GM23338 (cell line): ENCODE measurements at regions not wholly inside any gene's neighbourhood (a gene's known extent, or its start where the extent isn't known, plus 50 kb on each side); places are given as distances from the start of the nearest gene placed in this dataset.

Experiments used
- ATAC-seq: fragments of 200-7000 bp; cut with Tn5 transposase; 3 replicates; pipeline ENCODE4 v1.9.1; 2020
- DNase-seq: peaks from one replicate; pipeline ENCODE4 v3.0.0-alpha.2; 2015; ENCODE audit warnings: low spot score
- H2AFZ ChIP-seq: fragments of 200-600 bp; sonication (generic); 2 replicates; pipeline ENCODE4 v1.8.0; 2016; ENCODE audit warnings: antibody characterized with exemption, mild to moderate bottlenecking, moderate library complexity
- H3F3A ChIP-seq: fragments of 200-600 bp; sonication (generic); replicated peaks from 2 replicates; pipeline ENCODE4 v1.8.0; 2017; ENCODE audit warnings: antibody characterized with exemption, mixed run types, low read depth
- H3K27ac ChIP-seq: fragments of 200-600 bp; sonication (generic); 2 replicates; pipeline ENCODE4 v1.6.1; 2016; ENCODE audit warnings: low read depth
- H3K27me3 ChIP-seq: fragments of 200-600 bp; sonication (generic); 2 replicates; pipeline ENCODE4 v1.8.0; 2016; ENCODE audit warnings: mild to moderate bottlenecking, mixed run types, moderate library complexity; ENCODE audit not compliant: insufficient read depth
- H3K36me3 ChIP-seq: fragments of 200-600 bp; sonication (generic); 2 replicates; pipeline ENCODE4 v1.8.0; 2016; ENCODE audit warnings: mild to moderate bottlenecking; ENCODE audit not compliant: insufficient read depth
- H3K4me1 ChIP-seq: fragments of 200-600 bp; sonication (generic); 2 replicates; pipeline ENCODE4 v1.8.0; 2016; ENCODE audit warnings: mild to moderate bottlenecking, moderate library complexity; ENCODE audit not compliant: insufficient read depth
- H3K4me2 ChIP-seq: fragments of 200-600 bp; sonication (generic); 2 replicates; pipeline ENCODE4 v1.7.1; 2017; ENCODE audit warnings: mixed run types
- H3K4me3 ChIP-seq: fragments of 200-600 bp; sonication (generic); 2 replicates; pipeline ENCODE4 v1.6.1; 2016; ENCODE audit warnings: mixed run types
- H3K79me2 ChIP-seq: fragments of 200-600 bp; sonication (generic); replicated peaks from 2 replicates; pipeline ENCODE4 v1.8.0; 2017; ENCODE audit warnings: mild to moderate bottlenecking; ENCODE audit not compliant: insufficient read depth
- H3K9me2 ChIP-seq: fragments of 200-600 bp; sonication (generic); 2 replicates; pipeline ENCODE4 v1.8.0; 2017; ENCODE audit not compliant: insufficient read depth
- H4K20me1 ChIP-seq: fragments of 200-600 bp; sonication (generic); replicated peaks from 2 replicates; pipeline ENCODE4 v1.8.0; 2017; ENCODE audit warnings: mild to moderate bottlenecking; ENCODE audit not compliant: insufficient read depth
- H3K27ac Mint-ChIP-seq: 2 replicates; pipeline ENCODE4 v1.8.0; 2020; ENCODE audit warnings: inconsistent platforms, mild to moderate bottlenecking, moderate library complexity, mixed read lengths
- H3K27me3 Mint-ChIP-seq: 3 replicates; pipeline ENCODE4 v1.8.0; 2022; ENCODE audit warnings: low read depth, mild to moderate bottlenecking, moderate library complexity, mixed read lengths, inconsistent platforms; ENCODE audit not compliant: insufficient read depth, poor library complexity
- H3K36me3 Mint-ChIP-seq: 3 replicates; pipeline ENCODE4 v1.8.0; 2021; ENCODE audit warnings: low read depth, mild to moderate bottlenecking, inconsistent platforms, moderate library complexity, mixed read lengths
- H3K4me1 Mint-ChIP-seq: 3 replicates; pipeline ENCODE4 v1.8.0; 2020; ENCODE audit warnings: mild to moderate bottlenecking, inconsistent platforms, mixed read lengths
- H3K4me3 Mint-ChIP-seq: 3 replicates; pipeline ENCODE4 v1.8.0; 2021; ENCODE audit warnings: moderate library complexity, mild to moderate bottlenecking, inconsistent platforms, mixed read lengths
- H3K9me3 Mint-ChIP-seq: 3 replicates; pipeline ENCODE4 v1.8.0; 2020; ENCODE audit warnings: moderate library complexity, mild to moderate bottlenecking, inconsistent platforms, mixed read lengths
- EZH2phosphoT487 ChIP-seq: fragments of 200-600 bp; sonication (generic); IDR thresholded peaks from one replicate; pipeline ENCODE4 v1.8.1; 2018; ENCODE audit warnings: antibody characterized with exemption; ENCODE audit not compliant: unreplicated experiment
- REST ChIP-seq: IDR thresholded peaks from one replicate; pipeline ENCODE4 v1.6.1; 2018; ENCODE audit warnings: antibody characterized with exemption; ENCODE audit not compliant: unreplicated experiment
- ZNF331 ChIP-seq: fragments of 250-450 bp; sonication (Bioruptor Pico); IDR thresholded peaks from 2 replicates; pipeline ENCODE4 v1.5.0; 2020; ENCODE audit warnings: low read depth, mild to moderate bottlenecking, moderate library complexity
- TF ChIP-seq, protein P1 (sequence below): fragments of 250-450 bp; sonication (Bioruptor Pico); IDR thresholded peaks from 2 replicates; pipeline ENCODE4 v1.5.0; 2020; ENCODE audit warnings: mild to moderate bottlenecking, moderate library complexity

GRCh38 chr16:72264771-72265170 is 92.8 kb upstream of the PMFBP1 start (continued):
- TF ChIP-seq, protein P1, sequence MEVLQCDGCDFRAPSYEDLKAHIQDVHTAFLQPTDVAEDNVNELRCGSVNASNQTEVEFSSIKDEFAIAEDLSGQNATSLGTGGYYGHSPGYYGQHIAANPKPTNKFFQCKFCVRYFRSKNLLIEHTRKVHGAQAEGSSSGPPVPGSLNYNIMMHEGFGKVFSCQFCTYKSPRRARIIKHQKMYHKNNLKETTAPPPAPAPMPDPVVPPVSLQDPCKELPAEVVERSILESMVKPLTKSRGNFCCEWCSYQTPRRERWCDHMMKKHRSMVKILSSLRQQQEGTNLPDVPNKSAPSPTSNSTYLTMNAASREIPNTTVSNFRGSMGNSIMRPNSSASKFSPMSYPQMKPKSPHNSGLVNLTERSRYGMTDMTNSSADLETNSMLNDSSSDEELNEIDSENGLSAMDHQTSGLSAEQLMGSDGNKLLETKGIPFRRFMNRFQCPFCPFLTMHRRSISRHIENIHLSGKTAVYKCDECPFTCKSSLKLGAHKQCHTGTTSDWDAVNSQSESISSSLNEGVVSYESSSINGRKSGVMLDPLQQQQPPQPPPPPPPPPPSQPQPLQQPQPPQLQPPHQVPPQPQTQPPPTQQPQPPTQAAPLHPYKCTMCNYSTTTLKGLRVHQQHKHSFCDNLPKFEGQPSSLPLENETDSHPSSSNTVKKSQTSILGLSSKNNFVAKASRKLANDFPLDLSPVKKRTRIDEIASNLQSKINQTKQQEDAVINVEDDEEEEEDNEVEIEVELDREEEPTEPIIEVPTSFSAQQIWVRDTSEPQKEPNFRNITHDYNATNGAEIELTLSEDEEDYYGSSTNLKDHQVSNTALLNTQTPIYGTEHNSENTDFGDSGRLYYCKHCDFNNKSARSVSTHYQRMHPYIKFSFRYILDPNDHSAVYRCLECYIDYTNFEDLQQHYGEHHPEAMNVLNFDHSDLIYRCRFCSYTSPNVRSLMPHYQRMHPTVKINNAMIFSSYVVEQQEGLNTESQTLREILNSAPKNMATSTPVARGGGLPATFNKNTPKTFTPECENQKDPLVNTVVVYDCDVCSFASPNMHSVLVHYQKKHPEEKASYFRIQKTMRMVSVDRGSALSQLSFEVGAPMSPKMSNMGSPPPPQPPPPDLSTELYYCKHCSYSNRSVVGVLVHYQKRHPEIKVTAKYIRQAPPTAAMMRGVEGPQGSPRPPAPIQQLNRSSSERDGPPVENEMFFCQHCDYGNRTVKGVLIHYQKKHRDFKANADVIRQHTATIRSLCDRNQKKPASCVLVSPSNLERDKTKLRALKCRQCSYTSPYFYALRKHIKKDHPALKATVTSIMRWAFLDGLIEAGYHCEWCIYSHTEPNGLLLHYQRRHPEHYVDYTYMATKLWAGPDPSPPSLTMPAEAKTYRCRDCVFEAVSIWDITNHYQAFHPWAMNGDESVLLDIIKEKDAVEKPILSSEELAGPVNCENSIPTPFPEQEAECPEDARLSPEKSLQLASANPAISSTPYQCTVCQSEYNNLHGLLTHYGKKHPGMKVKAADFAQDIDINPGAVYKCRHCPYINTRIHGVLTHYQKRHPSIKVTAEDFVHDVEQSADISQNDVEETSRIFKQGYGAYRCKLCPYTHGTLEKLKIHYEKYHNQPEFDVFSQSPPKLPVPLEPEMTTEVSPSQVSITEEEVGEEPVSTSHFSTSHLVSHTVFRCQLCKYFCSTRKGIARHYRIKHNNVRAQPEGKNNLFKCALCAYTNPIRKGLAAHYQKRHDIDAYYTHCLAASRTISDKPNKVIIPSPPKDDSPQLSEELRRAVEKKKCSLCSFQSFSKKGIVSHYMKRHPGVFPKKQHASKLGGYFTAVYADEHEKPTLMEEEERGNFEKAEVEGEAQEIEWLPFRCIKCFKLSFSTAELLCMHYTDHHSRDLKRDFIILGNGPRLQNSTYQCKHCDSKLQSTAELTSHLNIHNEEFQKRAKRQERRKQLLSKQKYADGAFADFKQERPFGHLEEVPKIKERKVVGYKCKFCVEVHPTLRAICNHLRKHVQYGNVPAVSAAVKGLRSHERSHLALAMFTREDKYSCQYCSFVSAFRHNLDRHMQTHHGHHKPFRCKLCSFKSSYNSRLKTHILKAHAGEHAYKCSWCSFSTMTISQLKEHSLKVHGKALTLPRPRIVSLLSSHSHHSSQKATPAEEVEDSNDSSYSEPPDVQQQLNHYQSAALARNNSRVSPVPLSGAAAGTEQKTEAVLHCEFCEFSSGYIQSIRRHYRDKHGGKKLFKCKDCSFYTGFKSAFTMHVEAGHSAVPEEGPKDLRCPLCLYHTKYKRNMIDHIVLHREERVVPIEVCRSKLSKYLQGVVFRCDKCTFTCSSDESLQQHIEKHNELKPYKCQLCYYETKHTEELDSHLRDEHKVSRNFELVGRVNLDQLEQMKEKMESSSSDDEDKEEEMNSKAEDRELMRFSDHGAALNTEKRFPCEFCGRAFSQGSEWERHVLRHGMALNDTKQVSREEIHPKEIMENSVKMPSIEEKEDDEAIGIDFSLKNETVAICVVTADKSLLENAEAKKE (CRISPR knock-in tag), result no peak

DNA sequence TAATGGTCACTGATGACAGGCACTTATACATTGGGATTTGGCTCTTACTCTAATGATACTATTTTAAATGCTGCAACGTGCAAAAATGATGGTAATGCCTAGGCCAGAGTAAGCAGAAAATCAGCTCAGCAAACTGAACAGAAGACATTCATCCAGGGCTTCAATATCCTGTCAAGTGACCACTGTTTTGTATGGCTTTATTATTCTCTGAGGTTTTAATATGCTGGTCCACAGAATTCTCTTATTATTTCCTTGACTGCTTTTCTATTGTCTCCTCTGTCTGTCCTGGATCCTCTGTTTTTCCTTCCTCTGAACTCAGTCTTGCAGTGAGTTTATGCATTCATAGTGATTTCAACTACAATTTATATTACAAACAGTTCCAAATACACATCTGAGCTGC is 90.8 kb upstream of the PMFBP1 start:
- no peaks in the 10 kb centered on the region for H4K20me1 ChIP-seq
- no peaks in the 10 kb centered on the region for H3F3A ChIP-seq
- Mint-ChIP-seq H3K9me3 (no peaks in the 10 kb centered on the region), H3K4me3 (no peak overlapping the region), H3K27ac (no peak overlapping the region), H3K27me3 (no peaks in the 10 kb centered on the region), H3K4me1 (peaks cover 7% of the 10 kb centered on the region; the same call in 2 of the 3 replicates), H3K36me3 (no peaks in the 10 kb centered on the region)
- no peak overlapping the region for H3K4me3 ChIP-seq
- no peak for ATAC-seq
- TF ChIP-seq ZNF331 (CRISPR knock-in tag), result no peak
- no peak for TF ChIP-seq EZH2phosphoT487
- TF ChIP-seq REST, result no peak
- no peak overlapping the region for H2AFZ ChIP-seq
- no peak overlapping the region for H3K27ac ChIP-seq
- no peaks in the 10 kb centered on the region for H3K27me3 ChIP-seq
- H3K9me2 ChIP-seq, result no peaks in the 10 kb centered on the region; the same call in 1 of the 2 replicates
- 0 out of 2 replicates have a peak, but pooled peaks cover 2% of the 10 kb centered on the region for H3K36me3 ChIP-seq
- H3K79me2 ChIP-seq, result no peaks in the 10 kb centered on the region
- peaks cover 5% of the 10 kb centered on the region; the same call in 1 of the 2 replicates for H3K4me1 ChIP-seq
- no peak for DNase-seq
- H3K4me2 ChIP-seq, result no peak overlapping the region
